ENCODE measurements at regions not wholly inside any gene's neighbourhood (a gene's known extent, or its start where the extent isn't known, plus 50 kb on each side); places are given as distances from the start of the nearest gene placed in this dataset.

DNA sequence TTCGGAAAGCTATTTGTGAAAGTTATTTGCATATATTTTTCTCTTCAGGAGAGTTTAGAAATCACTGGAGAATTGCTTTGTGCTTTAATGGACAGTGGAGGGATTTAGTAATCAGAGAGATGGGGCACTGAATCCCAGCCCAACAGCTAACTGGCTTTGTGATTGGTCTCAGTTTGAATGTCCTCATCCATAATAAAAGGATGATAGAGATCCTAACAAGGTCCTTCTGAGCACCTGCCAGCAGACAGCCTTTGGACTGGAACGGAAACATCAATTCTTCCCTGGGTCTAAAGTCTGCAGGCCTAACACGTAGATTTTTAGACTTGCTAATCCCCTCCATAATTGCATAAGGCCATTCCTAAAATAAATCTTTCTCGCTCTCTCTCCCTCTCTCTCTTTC lies 112.0 kb upstream of the ADAMTS5 start:
- TF ChIP-seq NFIC (IDR thresholded peaks at IDR 0.05) = no peak
- no peak for TF ChIP-seq YY1 (IDR thresholded peaks at IDR 0.05; ENCODE audit: low read depth)
- TF ChIP-seq, protein P1, sequence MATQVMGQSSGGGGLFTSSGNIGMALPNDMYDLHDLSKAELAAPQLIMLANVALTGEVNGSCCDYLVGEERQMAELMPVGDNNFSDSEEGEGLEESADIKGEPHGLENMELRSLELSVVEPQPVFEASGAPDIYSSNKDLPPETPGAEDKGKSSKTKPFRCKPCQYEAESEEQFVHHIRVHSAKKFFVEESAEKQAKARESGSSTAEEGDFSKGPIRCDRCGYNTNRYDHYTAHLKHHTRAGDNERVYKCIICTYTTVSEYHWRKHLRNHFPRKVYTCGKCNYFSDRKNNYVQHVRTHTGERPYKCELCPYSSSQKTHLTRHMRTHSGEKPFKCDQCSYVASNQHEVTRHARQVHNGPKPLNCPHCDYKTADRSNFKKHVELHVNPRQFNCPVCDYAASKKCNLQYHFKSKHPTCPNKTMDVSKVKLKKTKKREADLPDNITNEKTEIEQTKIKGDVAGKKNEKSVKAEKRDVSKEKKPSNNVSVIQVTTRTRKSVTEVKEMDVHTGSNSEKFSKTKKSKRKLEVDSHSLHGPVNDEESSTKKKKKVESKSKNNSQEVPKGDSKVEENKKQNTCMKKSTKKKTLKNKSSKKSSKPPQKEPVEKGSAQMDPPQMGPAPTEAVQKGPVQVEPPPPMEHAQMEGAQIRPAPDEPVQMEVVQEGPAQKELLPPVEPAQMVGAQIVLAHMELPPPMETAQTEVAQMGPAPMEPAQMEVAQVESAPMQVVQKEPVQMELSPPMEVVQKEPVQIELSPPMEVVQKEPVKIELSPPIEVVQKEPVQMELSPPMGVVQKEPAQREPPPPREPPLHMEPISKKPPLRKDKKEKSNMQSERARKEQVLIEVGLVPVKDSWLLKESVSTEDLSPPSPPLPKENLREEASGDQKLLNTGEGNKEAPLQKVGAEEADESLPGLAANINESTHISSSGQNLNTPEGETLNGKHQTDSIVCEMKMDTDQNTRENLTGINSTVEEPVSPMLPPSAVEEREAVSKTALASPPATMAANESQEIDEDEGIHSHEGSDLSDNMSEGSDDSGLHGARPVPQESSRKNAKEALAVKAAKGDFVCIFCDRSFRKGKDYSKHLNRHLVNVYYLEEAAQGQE (IDR thresholded peaks at IDR 0.05; ENCODE audit: low read depth) = no peak
- TF ChIP-seq RAD21 (IDR thresholded peaks at IDR 0.05; ENCODE audit: low read depth) = no peak
- TF ChIP-seq CREB1 (IDR thresholded peaks at IDR 0.05; ENCODE audit: low read depth) = no peak
- TF ChIP-seq TAF1 (IDR thresholded peaks at IDR 0.05; ENCODE audit: low read depth) = no peak
- TF ChIP-seq EP300 (IDR thresholded peaks at IDR 0.05; ENCODE audit: borderline replicate concordance) = no peak
- TF ChIP-seq TCF12 (IDR thresholded peaks at IDR 0.05; ENCODE audit: low read depth) = no peak
- TF ChIP-seq, protein P2, sequence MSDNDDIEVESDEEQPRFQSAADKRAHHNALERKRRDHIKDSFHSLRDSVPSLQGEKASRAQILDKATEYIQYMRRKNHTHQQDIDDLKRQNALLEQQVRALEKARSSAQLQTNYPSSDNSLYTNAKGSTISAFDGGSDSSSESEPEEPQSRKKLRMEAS (IDR thresholded peaks at IDR 0.05) = no peak
- no peak for TF ChIP-seq EGR1 (IDR thresholded peaks at IDR 0.05)
- TF ChIP-seq ZBTB7A (IDR thresholded peaks at IDR 0.05; ENCODE audit: low read depth) = no peak
- TF ChIP-seq TEAD4 (IDR thresholded peaks at IDR 0.05) = no peak
- no peak for TF ChIP-seq CEBPB (IDR thresholded peaks at IDR 0.05)

All from Ishikawa (cell line).